ENCODE measurements at regions not wholly inside any gene's neighbourhood (a gene's known extent, or its start where the extent isn't known, plus 50 kb on each side); places are given as distances from the start of the nearest gene placed in this dataset.

DNA sequence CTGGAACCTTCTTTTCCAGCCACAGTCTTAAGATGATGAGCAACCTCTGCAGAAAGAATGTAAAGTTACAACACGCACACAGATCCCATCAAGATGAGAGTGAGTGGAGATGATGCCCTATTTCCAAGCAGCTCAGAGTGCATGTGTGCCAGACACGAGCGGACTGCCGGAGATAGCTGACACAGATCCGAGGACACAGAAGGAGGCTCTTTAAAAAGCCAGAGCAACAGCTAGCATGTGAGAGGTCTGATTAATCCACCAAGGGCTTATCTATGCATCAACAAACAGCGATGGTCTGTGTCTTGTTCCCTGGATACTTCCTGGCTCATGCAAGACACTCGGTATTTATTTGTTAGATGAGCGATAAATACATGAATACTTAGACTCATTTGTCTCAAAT is 128.6 kb upstream of the DLG1 start:
- H3K79me2 ChIP-seq (ENCODE audit: insufficient read depth, low read length): no peaks in the 10 kb centered on the region
- peaks cover 44% of the 10 kb centered on the region for H3K27me3 ChIP-seq (ENCODE audit: insufficient read depth, low read length, poor library complexity)
- no peak overlapping the region for H3K4me2 ChIP-seq (ENCODE audit: insufficient read depth, low read length)
- no peaks in the 10 kb centered on the region for H3K36me3 ChIP-seq (ENCODE audit: insufficient read depth, low read length)
- no peaks in the 10 kb centered on the region for H3K9me3 ChIP-seq (ENCODE audit: insufficient read depth, low read length, severe bottlenecking)
- H3K4me1 ChIP-seq (ENCODE audit: insufficient read depth, low read length): peaks cover 2% of the 10 kb centered on the region; the same call in 1 of the 2 replicates
- H4K20me1 ChIP-seq (ENCODE audit: insufficient read depth, low read length): no peaks in the 10 kb centered on the region
- no peak overlapping the region for H3K9ac ChIP-seq (ENCODE audit: low read depth, low read length)
- ATAC-seq (ENCODE audit: insufficient read depth, low read depth): no peak
- no peak for TF ChIP-seq EZH2 (IDR thresholded peaks at IDR 0.05; ENCODE audit: borderline replicate concordance, low read depth, low read length, severe bottlenecking)
- TF ChIP-seq, protein P1, sequence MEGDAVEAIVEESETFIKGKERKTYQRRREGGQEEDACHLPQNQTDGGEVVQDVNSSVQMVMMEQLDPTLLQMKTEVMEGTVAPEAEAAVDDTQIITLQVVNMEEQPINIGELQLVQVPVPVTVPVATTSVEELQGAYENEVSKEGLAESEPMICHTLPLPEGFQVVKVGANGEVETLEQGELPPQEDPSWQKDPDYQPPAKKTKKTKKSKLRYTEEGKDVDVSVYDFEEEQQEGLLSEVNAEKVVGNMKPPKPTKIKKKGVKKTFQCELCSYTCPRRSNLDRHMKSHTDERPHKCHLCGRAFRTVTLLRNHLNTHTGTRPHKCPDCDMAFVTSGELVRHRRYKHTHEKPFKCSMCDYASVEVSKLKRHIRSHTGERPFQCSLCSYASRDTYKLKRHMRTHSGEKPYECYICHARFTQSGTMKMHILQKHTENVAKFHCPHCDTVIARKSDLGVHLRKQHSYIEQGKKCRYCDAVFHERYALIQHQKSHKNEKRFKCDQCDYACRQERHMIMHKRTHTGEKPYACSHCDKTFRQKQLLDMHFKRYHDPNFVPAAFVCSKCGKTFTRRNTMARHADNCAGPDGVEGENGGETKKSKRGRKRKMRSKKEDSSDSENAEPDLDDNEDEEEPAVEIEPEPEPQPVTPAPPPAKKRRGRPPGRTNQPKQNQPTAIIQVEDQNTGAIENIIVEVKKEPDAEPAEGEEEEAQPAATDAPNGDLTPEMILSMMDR (IDR thresholded peaks at IDR 0.05; ENCODE audit: borderline replicate concordance, extremely low read depth, low read length, poor library complexity, severe bottlenecking): no peak
- H3K27ac ChIP-seq (ENCODE audit: low read length): no peak overlapping the region
- DNase-seq: no peak
- H3K4me3 ChIP-seq (ENCODE audit: low read depth in 1 of 2, low read length in 2 of 2): no peak overlapping the region
- no peak overlapping the region for H2AFZ ChIP-seq (ENCODE audit: low read depth, low read length)

DNA sequence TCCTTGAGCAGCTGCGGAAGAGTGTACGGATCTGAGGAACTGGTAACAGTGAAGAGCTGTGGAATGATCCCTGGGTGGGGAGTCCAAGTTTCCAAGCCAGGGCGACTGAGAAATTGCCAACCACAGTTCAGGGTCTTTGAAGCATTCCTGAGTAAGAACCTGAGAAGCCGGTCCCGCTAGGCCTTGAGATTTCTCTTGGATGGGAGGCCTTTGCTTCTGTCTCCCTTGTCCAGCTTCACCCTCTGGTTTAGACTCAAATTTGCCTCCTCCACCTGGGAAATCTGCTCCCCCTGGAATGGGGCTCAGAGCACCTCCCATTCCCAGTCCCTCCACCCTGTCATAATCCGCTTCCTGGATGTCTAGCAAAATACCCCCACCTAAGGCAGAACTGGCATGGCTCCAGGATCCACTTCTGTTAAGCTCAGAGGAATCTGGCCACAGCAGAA is 127.7 kb upstream of the DLG1 start:
- H3K9ac ChIP-seq (ENCODE audit: low read depth, low read length): no peak overlapping the region
- H3K4me3 ChIP-seq (ENCODE audit: low read depth in 1 of 2, low read length in 2 of 2): no peak overlapping the region
- H3K27ac ChIP-seq (ENCODE audit: low read length): no peak overlapping the region
- H3K36me3 ChIP-seq (ENCODE audit: insufficient read depth, low read length): no peaks in the 10 kb centered on the region
- H3K79me2 ChIP-seq (ENCODE audit: insufficient read depth, low read length): no peaks in the 10 kb centered on the region
- no peaks in the 10 kb centered on the region for H4K20me1 ChIP-seq (ENCODE audit: insufficient read depth, low read length)
- H2AFZ ChIP-seq (ENCODE audit: low read depth, low read length): no peak overlapping the region
- DNase-seq: no peak
- ATAC-seq (ENCODE audit: insufficient read depth, low read depth): no peak
- H3K27me3 ChIP-seq (ENCODE audit: insufficient read depth, low read length, poor library complexity): peaks cover 36% of the 10 kb centered on the region
- H3K9me3 ChIP-seq (ENCODE audit: insufficient read depth, low read length, severe bottlenecking): no peaks in the 10 kb centered on the region
- peaks cover 2% of the 10 kb centered on the region; the same call in 1 of the 2 replicates for H3K4me1 ChIP-seq (ENCODE audit: insufficient read depth, low read length)
- TF ChIP-seq, protein P1 (IDR thresholded peaks at IDR 0.05; ENCODE audit: borderline replicate concordance, extremely low read depth, low read length, poor library complexity, severe bottlenecking): no peak
- TF ChIP-seq EZH2 (IDR thresholded peaks at IDR 0.05; ENCODE audit: borderline replicate concordance, low read depth, low read length, severe bottlenecking): no peak
- H3K4me2 ChIP-seq (ENCODE audit: insufficient read depth, low read length): no peak overlapping the region

DNA sequence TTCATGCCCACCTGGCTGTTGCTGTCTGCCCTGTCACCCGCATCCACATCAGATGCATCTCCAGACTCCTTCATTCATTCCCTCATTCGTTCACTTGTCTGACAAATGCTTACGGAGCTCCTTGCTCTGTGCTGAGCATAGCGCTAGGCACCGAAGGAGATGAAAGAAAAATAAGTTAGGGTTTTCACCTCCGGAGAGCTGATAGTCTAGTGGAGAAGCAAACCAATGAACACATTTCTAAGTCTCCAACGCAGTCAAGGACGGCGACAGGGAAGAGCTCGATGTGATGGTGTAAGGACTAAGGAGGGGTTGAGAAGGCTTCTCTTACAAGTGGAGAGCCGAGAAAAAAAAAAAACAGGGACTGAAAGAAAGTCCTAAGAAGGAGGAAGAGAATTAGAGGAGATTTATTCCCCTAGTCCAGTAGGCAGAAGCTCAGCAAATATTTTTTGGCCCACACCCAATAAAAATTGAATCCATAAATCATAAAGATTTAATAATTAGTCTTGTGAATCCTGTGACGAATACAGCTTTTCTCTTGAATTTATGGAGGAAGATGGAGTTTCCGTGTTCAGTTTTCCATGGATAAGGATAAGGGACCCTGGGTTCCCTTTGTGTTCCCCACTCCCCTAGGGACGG is 127.2 kb upstream of the DLG1 start:
- Histone ChIP-seq H4K20me1 (ENCODE audit: insufficient read depth, low read length) (no peaks in the 10 kb centered on the region), H2AFZ (ENCODE audit: low read depth, low read length) (no peak overlapping the region), H3K27ac (ENCODE audit: low read length) (no peak overlapping the region), H3K9me3 (ENCODE audit: insufficient read depth, low read length, severe bottlenecking) (no peaks in the 10 kb centered on the region), H3K79me2 (ENCODE audit: insufficient read depth, low read length) (no peaks in the 10 kb centered on the region), H3K4me3 (ENCODE audit: low read depth in 1 of 2, low read length in 2 of 2) (no peak overlapping the region), H3K4me1 (ENCODE audit: insufficient read depth, low read length) (peaks cover 2% of the 10 kb centered on the region; the same call in 1 of the 2 replicates), H3K4me2 (ENCODE audit: insufficient read depth, low read length) (no peak overlapping the region), H3K27me3 (ENCODE audit: insufficient read depth, low read length, poor library complexity) (peaks cover 31% of the 10 kb centered on the region), H3K36me3 (ENCODE audit: insufficient read depth, low read length) (no peaks in the 10 kb centered on the region), H3K9ac (ENCODE audit: low read depth, low read length) (no peak overlapping the region)
- DNase-seq: no peak
- TF ChIP-seq EZH2 (IDR thresholded peaks at IDR 0.05; ENCODE audit: borderline replicate concordance, low read depth, low read length, severe bottlenecking): no peak
- TF ChIP-seq, protein P1 (IDR thresholded peaks at IDR 0.05; ENCODE audit: borderline replicate concordance, extremely low read depth, low read length, poor library complexity, severe bottlenecking): no peak
- no peak for ATAC-seq (ENCODE audit: insufficient read depth, low read depth)

Data from DND-41 (cell line).